ENCODE measurements at regions not wholly inside any gene's neighbourhood (a gene's known extent, or its start where the extent isn't known, plus 50 kb on each side); places are given as distances from the start of the nearest gene placed in this dataset.

- no peak for TF ChIP-seq POLR2A (IDR thresholded peaks at IDR 0.05)
- TF ChIP-seq, protein P1, sequence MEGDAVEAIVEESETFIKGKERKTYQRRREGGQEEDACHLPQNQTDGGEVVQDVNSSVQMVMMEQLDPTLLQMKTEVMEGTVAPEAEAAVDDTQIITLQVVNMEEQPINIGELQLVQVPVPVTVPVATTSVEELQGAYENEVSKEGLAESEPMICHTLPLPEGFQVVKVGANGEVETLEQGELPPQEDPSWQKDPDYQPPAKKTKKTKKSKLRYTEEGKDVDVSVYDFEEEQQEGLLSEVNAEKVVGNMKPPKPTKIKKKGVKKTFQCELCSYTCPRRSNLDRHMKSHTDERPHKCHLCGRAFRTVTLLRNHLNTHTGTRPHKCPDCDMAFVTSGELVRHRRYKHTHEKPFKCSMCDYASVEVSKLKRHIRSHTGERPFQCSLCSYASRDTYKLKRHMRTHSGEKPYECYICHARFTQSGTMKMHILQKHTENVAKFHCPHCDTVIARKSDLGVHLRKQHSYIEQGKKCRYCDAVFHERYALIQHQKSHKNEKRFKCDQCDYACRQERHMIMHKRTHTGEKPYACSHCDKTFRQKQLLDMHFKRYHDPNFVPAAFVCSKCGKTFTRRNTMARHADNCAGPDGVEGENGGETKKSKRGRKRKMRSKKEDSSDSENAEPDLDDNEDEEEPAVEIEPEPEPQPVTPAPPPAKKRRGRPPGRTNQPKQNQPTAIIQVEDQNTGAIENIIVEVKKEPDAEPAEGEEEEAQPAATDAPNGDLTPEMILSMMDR (IDR thresholded peaks at IDR 0.05): no peak
These were observed 174.5 kb upstream of the MOCS1 start for GRCh38 chr6:40108736-40109135.
